GM21619 (cell line): ENCODE measurements at regions not wholly inside any gene's neighbourhood (a gene's known extent, or its start where the extent isn't known, plus 50 kb on each side); places are given as distances from the start of the nearest gene placed in this dataset.
"Not testable (repeated sequence)": the region's sequence is repeated elsewhere in the genome, so short reads cannot be mapped to it uniquely, and the experiment has no call there.

Experiments used
- ATAC-seq: cut with Tn5 transposase; IDR thresholded peaks from one replicate; pipeline ENCODE4 v1.9.1; 2021; ENCODE audit not compliant: unreplicated experiment

DNA sequence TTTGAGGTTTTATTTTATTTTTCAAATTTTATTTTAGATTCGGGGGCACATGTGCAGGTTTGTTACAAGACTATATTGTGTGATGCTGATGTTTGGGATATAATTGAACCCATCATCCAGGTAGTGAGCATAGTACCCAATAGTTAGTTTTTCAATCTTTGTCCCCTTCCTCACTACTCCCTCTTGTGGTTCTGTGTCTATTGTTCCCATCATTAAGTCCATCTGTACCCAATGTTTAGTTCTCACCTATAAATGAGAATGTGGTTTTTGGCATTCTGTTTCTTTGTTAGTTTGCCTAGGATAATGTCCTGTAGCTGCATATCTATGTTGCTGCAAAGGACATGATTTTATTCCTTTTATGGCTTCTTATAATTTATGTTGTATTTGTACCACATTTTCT is 767.2 kb upstream of the ADGRL3 start:
- no peak for ATAC-seq

DNA sequence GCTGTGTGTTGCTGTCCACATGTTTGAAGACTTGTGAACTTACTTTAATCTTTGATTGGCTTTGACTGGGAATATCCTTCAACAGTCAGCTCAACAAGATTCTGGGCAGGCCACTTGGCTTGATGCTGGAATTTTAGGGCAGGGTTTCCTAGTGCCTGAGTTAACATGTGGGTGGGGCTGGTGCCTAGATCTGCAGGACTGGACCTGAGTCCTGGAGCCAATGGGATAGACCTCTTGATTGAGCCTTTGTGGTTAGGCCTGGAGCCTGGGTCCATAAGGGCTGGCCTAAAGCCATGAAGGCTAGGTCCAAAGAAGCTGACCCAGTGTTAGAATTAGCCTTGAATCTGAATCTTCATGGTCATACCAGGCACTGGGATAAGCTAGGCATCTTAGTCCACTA is 757.1 kb upstream of the ADGRL3 start:
- no peak for ATAC-seq

DNA sequence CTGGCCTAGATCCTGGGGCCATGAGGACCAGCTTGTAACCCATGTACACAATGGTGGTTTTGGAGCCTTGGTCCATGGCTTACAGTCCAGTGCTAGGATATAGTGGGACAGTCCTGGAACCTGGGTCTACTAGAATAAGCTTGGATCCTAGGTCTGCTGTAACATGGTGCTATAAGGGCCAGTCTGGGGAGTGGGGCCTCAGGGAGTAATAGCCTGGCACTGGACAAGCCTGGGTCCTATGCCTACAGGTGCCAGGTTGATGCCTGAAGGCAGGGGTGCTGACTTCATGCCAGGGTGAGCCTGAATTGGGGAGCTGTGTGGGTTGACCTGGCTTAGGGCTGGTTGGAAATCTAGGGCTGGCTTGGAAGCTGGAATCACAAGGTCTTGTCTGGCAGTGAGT is 756.3 kb upstream of the ADGRL3 start:
- no peak for ATAC-seq

DNA sequence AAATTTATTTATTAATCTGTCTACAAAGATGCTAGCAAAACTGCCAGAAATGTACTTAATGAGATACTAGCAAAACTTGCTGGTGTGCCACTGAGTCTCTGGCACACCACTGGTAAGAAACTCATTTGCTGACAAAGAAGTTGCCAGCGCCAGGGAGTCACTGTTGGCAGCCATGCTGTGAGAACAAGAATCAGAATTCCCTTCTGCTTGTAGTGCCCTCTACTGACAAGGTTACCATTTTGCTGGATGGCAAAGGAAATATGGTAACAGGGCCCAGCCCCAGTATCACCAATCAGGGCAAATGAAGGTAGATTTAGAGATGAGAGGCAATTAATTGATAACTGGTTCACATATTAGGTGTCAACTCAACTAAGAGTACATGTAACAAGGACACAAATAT is 750.1 kb upstream of the ADGRL3 start:
- no peak for ATAC-seq

DNA sequence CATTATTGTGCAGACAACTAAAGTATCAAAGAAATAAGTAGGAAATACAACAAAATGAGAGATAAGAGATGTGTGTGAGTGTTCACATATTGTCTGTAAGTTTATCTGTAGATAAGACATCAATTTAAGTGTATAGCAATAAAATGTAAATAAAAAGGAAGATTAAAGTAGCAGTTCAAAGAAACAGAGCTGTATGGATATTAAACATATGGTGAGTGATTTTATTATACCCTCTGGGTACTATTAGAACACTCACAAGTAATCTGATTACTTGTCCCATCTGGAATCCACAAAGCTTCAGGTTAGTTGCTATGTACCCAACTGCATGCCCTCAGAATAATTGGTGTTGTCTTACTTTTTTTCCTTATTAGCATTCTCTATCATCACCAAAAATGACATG is 747.9 kb upstream of the ADGRL3 start:
- ATAC-seq, result no peak

DNA sequence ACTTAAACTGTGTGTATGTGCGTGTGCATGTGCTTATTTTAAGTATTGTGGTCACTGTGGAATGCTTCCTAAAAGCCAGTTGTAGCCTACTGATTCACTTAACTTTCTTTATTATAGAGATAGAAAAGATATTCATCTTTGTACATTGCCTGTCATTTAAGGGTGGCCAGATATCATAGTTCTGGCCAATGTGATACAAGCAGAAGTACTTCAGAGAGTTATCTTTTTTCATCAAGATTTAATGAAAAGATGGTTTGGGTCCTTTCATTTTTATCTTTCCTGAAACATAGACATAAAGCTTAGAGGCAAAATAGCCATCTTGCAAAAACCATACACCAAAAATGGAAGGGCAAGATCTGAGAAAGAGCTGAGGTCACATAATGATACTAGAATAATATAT is 744.7 kb upstream of the ADGRL3 start:
- no peak for ATAC-seq

DNA sequence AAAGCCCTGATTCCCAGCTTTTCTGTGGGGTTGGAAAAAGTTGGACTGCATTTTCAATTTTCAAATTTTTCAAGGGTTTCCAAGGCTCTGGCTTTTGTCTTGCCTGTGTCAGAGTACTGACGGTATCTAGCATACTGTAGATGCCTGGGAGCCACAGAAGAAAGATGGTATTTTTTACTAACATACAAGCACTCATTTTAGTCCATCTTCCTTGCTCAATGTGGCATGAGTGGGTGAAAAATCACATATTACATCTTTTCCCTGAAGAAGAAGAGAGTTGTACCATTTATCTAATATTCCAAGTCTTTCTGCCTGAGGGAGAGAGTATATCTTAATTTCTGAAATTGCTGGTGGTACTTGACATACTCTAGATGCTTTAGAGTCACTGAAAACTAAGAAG is 738.6 kb upstream of the ADGRL3 start:
- no peak for ATAC-seq

DNA sequence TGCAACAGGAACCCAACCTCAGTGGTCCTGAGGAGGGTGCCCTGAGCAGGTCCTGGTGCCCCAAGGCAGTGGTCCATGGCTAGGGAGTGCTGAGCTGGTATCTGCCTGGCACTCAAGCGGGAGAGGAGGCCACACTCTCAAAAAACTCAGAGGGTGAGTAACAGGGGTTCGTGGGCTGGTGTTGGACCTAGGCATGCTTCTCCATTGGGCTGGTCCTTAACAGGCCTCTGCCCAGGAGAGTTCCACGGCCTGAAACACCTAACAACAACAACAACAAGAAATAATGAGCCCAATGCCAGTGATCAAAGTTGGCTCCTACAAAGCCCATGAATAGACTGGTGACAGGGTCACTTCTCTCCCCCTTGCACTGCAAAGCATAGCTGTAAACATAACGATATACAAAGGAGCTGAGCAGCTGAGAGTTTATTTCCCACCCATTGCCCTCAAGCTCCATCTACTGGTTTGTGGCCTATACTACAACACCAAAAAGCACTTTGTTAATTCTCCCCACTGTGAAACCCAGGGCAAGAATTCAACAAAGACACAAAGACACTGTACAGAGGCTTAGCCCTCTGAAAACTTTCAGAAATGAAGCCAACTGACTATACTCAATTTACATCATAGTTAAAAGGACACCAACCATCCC is 736.1 kb upstream of the ADGRL3 start:
- no peak for ATAC-seq

DNA sequence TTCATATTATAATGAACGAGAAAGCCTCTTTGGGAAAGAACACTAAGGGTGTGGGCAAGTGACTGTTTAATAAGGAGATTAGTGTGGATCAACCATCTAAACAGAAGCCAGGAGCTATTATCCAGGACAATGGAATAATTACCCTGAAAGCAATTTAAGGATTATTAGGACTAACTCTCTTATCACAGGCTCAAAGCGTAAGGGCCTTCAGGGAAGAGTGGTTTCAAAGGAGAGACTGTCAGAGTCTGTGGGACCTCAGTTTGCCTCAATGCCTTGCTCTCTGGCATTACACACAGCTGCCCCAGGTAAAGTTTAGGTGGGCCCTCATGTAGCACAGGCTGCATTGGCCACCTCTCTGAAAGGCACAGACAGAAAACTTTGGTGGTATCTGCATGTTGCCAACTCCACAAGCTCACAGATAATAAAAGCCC is 717.2 kb upstream of the ADGRL3 start:
- no peak for ATAC-seq

DNA sequence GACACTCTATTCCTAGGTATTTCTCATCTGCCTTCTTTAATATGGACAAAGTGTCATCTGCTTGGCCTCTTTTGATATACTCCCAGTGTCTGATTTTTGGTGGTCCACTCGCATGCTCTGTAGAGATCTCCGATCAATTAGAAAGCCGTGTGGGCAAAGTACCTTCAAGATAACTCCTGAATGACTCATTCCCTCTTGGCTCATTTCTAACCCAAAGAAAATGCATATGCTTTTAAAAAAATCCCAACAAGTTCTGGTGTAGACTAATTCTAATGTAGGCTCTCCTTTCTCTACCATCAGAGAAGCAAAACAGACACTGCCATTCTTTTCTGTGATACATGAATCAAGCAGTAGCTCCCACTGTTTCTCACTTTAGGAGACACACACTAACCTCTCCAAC is 714.9 kb upstream of the ADGRL3 start:
- ATAC-seq, result no peak

DNA sequence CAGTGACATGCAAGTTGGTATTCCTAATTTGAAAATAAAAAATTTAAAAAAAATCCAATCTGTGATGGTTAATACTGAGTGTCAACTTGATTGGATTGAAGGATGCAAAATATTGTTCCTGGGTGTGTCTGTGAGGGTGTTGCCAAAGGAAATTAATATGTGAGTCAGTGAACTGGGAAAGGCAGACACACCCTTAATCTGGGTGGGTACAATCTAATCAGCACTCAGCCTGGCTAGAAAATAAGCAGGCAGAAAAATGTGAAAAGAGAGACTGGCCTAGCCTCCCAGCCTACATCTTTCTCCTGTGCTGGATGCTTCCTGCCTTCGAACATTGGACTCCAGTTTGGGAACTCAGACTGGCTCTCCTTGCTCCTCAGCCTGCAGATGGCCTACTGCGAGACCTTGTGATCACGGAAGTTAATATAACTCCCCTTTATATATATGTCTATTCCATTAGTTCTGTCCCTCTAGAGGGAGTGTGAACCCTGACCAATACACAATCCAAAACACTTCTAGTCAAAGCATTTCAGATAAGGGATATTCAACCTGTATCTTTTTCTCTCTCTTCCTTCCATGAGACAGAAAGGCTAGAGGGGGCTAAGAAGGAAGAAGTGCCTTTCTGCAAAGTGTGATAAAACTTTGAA is 712.9 kb upstream of the ADGRL3 start:
- ATAC-seq, result not testable (repeated sequence)

DNA sequence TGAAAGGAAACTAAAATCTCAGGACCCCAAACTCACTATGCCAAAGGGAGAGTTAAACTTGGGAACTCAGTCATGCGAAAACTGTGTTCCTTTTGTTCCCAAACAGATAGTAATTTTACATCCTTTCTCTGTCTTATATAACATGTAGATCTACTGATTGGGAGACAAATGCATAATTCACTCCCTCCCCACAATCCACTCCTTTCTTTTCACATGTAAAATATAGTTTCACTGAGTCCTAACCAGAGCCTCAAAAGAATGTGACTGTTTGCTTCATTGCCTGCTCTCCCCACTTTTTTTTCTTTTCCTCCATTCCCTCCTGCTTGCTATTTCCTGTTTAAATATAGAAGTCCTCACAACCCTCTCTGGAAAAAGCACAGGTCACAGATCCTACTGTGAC is 699.3 kb upstream of the ADGRL3 start:
- no peak for ATAC-seq

DNA sequence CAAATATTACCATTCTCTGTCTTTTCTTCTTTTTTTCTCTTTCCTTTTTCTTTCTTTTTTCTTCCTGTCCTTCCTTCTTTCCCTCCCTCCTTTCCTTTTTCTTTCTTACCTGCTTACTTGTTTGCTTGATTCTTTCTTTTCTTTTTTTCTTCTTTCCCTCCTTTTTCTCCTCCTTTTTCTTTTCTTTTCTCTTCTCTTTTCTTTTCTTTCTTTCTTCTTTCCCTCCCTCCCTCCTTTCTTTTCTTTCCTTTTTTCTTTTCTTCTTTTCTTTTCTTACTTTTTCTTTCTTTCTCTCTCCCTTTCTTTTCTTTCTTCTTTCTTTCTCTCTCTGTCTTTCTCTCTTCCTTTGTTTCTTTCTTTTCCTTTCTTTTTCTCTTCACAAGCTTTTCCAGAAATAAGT is 697.4 kb upstream of the ADGRL3 start:
- ATAC-seq, result no peak

DNA sequence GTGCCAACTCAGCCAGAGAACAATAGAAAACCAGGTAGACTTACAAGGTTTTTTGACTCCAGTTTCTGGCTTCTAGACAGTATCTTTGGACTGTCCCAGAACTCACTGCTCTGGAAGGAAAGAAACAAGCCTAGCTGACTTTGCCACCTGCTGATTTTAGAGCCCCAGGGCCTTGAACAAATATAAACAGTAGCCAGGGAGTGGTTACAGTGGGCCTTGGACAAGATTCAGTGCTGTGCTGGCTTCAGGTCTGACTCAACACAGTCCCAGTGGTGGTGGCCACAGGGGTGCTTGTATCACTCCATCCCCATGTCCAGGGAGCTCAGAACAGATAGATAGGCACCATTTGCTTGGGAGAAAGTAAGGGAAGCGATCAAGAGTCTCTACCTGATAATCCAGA is 694.1 kb upstream of the ADGRL3 start:
- ATAC-seq, result no peak

DNA sequence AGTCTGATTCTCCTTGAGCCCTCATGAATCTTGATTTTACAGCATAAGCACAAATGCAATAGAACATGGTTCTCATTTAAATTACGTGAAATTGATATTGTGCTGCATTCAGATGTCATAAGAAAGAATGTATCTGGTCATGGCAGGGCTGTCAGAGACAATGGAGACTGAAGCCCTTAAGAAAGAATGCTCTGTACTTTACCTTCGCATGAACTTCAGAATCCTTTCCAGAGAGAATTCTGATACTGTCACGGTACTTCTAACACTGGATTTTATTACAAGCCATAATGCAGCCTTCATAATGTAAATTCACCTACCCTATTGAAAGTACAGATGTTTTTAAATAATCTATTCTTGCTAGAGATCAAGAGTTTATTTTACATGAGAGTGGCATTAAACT is 677.9 kb upstream of the ADGRL3 start:
- ATAC-seq, result no peak

DNA sequence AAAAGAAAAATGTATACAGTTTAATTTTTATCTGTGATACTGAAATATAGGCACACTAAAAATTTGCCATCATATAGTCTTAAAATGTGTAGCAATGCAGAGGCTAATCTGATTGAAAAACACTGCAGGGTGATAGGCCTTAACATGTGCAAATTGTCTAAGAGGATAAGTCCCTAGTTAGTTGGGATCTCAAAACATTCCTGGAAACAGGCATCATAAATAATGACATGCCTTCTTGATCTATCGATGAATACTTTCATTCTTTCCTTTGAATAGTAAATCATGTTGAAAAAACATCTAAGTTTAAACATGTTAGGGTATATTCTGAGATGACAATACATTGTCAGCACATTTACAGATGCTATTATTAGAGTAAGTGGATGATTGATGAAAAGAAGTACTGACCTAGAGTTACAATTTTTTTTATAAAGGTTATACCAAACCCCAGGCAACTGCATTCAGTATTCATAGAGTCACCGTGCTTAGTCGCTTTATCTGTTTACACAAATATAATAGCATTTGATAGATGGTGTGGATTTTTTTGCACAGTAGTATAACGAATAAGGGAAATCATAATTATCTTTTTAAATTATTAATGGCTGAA is 668.2 kb upstream of the ADGRL3 start:
- ATAC-seq, result no peak

DNA sequence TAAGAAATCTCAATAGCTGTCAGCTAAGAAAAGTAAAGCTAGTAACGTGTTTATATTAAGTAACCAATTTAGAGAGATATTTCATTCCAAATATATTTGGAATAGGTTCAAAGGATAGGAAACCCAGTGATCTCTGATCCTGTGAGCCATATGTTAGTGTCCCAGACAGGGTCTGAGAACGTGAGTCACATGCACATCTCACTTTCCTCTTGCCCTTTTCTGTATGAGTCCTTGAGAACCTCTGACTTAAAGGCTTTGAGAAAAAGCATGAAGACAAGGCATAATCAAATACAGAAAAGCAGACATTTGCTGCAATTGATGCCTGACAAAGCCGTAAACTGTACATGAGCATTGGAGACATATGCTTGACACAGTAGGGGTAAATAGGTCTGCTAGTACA is 655.1 kb upstream of the ADGRL3 start:
- no peak for ATAC-seq

DNA sequence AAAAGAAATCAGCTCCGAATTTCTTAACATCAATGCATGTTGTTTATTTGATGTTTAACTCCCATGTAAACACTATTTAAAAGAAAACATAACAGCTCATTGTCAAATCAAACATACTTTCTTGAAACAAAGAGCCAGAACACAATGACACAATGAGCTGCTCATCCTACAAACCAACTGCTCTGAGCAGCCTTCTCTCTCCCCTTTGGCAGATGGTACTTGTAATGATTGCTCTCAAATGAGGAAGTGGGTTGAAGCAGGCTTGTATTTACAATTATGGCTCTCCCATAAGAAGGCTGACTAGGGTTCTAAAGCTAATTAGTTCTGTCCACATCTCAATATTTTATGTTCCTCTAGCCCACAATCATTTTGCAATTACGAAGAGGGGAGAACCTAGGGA is 637.8 kb upstream of the ADGRL3 start:
- no peak for ATAC-seq

DNA sequence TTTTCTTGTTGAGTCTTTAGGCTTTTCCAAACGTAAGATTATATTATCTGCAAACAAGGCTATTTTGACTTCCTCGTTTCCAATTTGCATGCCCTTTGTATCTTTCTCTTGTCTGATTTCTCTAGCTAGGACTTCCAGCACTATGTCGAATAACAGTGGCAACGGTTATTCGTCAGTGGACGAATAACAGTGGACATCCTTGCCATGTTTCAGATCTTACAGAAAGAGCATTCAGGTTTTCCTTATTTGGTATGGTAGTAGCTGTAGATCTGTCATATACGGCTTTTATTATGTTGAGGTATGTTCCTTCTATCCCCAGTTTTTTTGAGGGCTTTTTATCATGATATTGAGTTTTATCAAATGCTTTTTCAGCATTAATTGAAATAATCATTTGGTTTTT is 634.6 kb upstream of the ADGRL3 start:
- no peak for ATAC-seq

DNA sequence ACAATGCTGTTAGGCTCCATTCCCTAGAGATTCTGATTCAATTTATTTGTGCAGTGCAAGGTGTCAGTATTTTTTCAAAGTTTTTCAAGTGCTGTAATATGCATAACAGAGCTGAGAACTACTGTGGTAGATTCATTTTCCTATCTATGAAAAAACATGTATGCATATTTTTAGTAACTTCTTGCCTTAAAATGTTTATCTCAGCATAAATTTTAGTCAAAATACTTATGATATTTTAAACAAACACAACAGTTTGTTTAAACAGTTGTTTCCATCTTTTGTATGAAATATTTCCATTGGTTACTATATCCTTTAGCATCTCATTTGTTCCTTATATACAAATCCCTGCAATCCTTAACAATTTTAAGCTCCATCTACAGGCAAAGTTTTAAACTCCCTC is 624.8 kb upstream of the ADGRL3 start:
- no peak for ATAC-seq

DNA sequence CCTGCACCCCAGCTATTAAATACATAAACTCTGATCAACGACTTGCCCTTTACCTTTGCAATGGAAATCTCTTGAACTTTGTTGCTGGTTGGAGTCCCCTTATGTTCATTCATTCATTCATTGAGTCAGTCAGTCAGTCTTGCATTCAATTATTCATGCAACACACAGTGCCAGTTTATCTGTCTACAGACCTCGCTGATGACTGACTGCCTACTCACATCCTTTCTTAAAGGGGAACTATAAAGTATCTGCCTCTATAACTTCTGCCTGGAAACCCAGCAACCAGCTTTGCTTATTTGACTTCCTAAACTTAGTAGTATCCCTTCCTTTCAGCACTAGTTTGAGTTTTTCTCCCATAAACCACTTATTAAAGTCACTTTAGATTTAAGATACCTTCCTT is 620.8 kb upstream of the ADGRL3 start:
- no peak for ATAC-seq

DNA sequence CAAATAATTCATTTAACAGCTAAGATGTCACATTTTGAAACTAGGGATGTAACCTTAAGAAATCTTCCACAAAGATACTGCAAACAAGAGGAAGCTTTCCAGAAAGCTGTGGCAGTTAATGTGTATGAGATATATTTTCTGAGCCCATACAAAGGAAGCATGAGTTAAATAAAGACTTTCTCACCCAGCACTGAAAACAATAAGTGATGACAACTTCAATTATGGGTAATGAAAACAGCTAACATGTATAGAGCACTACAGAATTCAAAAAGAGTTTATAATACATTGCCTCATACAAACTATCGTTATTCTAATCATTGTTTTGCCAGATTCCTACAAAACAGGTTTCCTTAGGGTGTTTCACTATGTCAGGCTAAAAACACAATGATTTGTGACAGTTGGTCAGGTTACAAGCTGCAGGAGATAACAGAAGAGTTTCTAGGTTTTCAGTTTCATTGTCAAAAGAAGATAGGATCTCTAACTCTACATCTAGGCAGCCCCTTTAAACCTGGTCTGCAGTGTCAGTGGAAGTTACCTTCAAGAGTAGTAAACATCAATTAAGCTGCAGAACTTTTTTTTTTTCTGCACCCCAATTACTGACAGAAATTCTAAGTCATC is 618.1 kb upstream of the ADGRL3 start:
- no peak for ATAC-seq
